SK-N-MC (cell line): ENCODE measurements at regions not wholly inside any gene's neighbourhood (a gene's known extent, or its start where the extent isn't known, plus 50 kb on each side); places are given as distances from the start of the nearest gene placed in this dataset.

ENCODE experiments used
- FOXP2 ChIP-seq: optimal IDR thresholded peaks from 2 replicates; pipeline ENCODE3; 2011; ENCODE audit warnings: mild to moderate bottlenecking, moderate library complexity; ENCODE audit not compliant: insufficient read depth; ENCODE audit errors: extremely low read length, control extremely low read depth
- POLR2AphosphoS5 ChIP-seq: IDR thresholded peaks from 2 replicates; pipeline ENCODE4 v1.6.1; 2012; ENCODE audit warnings: mild to moderate bottlenecking, low read depth, low read length, borderline replicate concordance

DNA sequence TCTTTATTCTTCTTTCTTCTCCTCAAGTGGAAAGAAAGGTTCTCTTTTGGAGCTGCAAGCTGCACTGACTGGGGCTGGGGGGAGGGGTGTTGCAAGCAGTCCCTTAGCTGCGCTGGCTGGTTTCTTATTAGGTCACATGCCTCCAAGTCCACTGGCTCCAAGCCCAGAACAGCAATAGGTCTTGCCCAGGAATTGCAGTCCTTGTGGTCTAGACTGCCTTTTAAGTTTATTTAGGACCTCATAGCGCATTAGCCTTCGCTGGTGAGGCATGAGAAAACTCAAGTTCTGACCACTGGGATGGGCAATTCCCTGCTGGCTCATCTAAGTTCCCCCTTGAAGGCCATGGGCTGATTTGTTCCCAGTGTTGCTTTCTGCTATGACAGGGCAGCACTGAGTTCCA, 138.6 kb upstream of the SCN7A start:
- TF ChIP-seq POLR2AphosphoS5 (no peak), FOXP2 (no peak)
